Right cardiac atrium (tissue), 5 donors: ENCODE measurements at regions not wholly inside any gene's neighbourhood (a gene's known extent, or its start where the extent isn't known, plus 50 kb on each side); places are given as distances from the start of the nearest gene placed in this dataset.

ENCODE experiments used
- ATAC-seq, 2 donors: fragments of 200-7000 bp; cut with Tn5 transposase; one replicate each; pipeline versions ENCODE4 v1.8.0 to v1.9.1; 2020; ENCODE audit warnings: moderate library complexity in 2 of 2, mild to moderate bottlenecking in 1 of 2
- DNase-seq, 3 donors: peaks; one replicate each; pipeline ENCODE4 v3.0.0-alpha.2; 2020
- H3K27ac ChIP-seq: one replicate; pipeline ENCODE4 v1.5.1; 2013; ENCODE audit warnings: mild to moderate bottlenecking, low read length, control low read depth, moderate library complexity
- H3K27me3 ChIP-seq: one replicate; pipeline ENCODE4 v1.6.1; 2013; ENCODE audit not compliant: control insufficient read depth, insufficient read depth
- H3K4me1 ChIP-seq: one replicate; pipeline ENCODE4 v1.6.1; 2013; ENCODE audit warnings: low read length; ENCODE audit not compliant: control insufficient read depth, insufficient read depth
- H3K4me3 ChIP-seq: one replicate; pipeline ENCODE4 v1.5.1; 2013; ENCODE audit warnings: low read length, control low read depth
- H3K9me3 ChIP-seq: one replicate; pipeline ENCODE4 v1.6.1; 2013; ENCODE audit warnings: low read length; ENCODE audit not compliant: control insufficient read depth
- WGBS: extraction: QIAGEN DNeasy Blood & Tissue Kit; methylation state at CpG from one replicate; pipeline ENCODE4 v1.1.7; 2013; 5-methylcytosine and 5-hydroxymethylcytosine counted together
- intact Hi-C, 4 donors: fragments of 100-400 bp; cut with DNase I; formaldehyde crosslinking; loops; one replicate each; pipeline versions ENCODE4 v1.11.0 to v1.14.0; 2022 to 2023
- donor health status: healthy with polysubstance abuse.
- donor health status: DM: no; HTN: yes; CAD: no.
- donor health status: DM: no; HTN: no; CAD: no.
- donor health status: DM: no; HTN: yes; CAD: no; lungs with severe emphysema.
- donor health status: DM: yes; HTN: yes; CAD: no.

DNA sequence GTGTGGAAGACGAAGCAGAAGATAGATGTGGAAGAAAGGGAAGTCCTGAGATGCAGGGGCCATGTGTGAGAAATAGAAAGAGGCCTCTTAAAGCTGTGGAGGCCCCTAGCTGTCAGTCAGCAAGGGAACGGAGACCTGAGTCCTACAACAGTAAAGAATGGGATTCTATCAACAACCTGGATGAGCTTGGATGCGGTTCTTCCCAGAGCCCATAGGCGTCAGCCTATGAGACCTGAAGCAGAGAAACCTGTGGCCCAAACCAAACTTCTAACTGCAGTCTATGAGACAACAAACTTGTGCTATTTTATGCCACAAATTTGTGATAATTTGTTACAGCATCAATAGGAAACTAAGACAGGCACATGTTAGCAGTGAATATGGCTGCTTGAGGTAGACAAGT, 583.7 kb downstream of the ADCYAP1 start:
- WGBS: 75% methylated on average over 4 of the region's 4 CpGs
- H3K4me1 ChIP-seq: no peaks in the 10 kb centered on the region
- H3K27ac ChIP-seq: no peak overlapping the region
- no peak overlapping the region for H3K4me3 ChIP-seq
- no peak for ATAC-seq
- H3K9me3 ChIP-seq: no peaks in the 10 kb centered on the region
- intact Hi-C loops: no loop called here
- no peaks in the 10 kb centered on the region for H3K27me3 ChIP-seq
- DNase-seq: no peak

DNA sequence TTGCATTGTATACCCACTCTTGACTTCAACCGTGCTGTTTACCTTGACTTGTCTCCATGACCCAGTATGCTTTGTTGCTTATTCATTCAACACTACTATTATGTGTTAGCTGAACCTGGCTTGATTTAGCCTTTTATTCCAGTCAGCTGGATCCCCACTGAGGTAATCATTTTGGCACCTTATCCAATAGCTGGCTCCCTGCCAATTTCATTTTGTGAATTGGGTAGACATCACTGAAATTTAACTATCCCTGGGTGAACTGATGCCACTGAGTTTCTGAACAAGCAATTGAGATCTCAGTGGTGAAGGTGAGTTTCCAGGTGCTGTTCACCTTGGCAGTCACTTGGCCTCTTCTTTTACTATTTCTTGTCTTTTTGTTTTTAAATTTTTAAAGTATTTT, 584.3 kb downstream of the ADCYAP1 start:
- WGBS: 91% methylated on average over 1 of the region's 1 CpG
- no peaks in the 10 kb centered on the region for H3K27me3 ChIP-seq
- no peak for ATAC-seq
- H3K9me3 ChIP-seq: no peaks in the 10 kb centered on the region
- H3K4me3 ChIP-seq: no peak overlapping the region
- intact Hi-C loops: no loop called here
- H3K27ac ChIP-seq: no peak overlapping the region
- DNase-seq: no peak
- no peaks in the 10 kb centered on the region for H3K4me1 ChIP-seq

DNA sequence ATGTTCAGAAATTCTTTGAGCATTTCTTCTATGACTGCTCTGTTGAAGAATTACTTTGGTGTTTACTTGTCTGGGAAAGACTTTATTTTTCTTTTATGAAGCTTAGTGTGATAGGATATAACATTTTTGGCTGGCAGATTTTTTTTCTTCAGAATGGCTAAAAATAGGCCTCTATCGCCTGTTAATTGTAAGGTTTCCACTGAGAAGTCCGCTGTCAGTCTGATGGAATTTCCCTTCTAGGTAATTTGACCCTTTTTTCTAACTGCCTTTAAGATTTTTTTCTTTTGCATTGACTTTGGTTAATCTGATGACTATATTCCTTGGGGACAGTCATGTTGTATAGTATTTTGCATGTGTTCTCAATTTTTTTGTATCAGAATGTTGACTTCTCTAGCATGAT, 590.7 kb downstream of the ADCYAP1 start:
- ATAC-seq (no peak), DNase-seq (no peak)
- H3K27ac ChIP-seq: no peak overlapping the region
- no peaks in the 10 kb centered on the region for H3K27me3 ChIP-seq
- no peak overlapping the region for H3K4me3 ChIP-seq
- no peaks in the 10 kb centered on the region for H3K9me3 ChIP-seq
- intact Hi-C loops: no loop called here
- no peaks in the 10 kb centered on the region for H3K4me1 ChIP-seq
- WGBS: 90% methylated on average over 2 of the region's 2 CpGs

DNA sequence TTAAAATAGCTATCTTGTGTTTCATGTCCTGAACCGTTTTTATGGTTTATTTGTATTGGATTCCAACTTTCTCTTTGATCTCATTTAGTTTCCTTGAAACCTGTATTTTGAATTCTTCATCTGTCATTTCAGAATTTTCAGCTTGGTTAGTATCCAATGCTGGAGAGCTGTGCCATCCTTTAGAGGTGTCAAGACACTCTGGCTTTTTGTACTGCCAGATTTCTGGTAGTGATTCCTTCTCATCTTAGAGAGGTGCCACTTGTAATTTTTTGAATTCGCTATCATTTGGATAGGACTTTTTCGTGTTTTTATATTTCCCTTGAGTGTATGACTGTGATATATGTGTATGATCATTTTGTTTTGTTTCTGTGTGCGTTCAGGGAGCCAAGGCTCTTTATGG, 591.4 kb downstream of the ADCYAP1 start:
- WGBS: 72% methylated on average over 4 of the region's 4 CpGs
- Histone ChIP-seq H3K4me1 (no peaks in the 10 kb centered on the region), H3K9me3 (no peaks in the 10 kb centered on the region), H3K27me3 (no peaks in the 10 kb centered on the region), H3K27ac (no peak overlapping the region), H3K4me3 (no peak overlapping the region)
- ATAC-seq: no peak
- intact Hi-C loops: no loop called here
- DNase-seq: no peak

DNA sequence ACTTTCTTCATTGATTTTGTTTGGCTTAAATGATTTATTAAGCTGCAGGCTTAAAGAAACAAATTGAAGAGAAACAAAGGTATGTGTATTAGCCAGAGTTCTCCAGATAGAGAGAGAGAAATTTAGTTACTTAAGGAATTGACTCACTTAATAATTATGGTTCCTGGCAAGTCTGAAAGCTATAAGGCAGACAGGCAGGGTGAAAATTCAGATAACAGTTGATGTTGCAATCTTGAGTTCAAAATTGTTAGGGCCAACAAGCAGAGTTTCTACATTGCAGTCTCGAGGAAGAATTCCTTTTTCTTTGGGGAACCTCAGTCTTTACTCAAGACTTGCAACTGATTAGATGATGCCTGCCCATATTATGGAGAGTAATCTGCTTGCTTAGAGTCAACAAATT, 593.5 kb downstream of the ADCYAP1 start:
- no peak overlapping the region for H3K4me3 ChIP-seq
- H3K4me1 ChIP-seq: no peaks in the 10 kb centered on the region
- no peaks in the 10 kb centered on the region for H3K9me3 ChIP-seq
- ATAC-seq (no peak), DNase-seq (no peak)
- H3K27ac ChIP-seq: no peak overlapping the region
- WGBS: 40% methylated on average over 1 of the region's 1 CpG
- intact Hi-C loops: no loop called here
- H3K27me3 ChIP-seq: no peaks in the 10 kb centered on the region

DNA sequence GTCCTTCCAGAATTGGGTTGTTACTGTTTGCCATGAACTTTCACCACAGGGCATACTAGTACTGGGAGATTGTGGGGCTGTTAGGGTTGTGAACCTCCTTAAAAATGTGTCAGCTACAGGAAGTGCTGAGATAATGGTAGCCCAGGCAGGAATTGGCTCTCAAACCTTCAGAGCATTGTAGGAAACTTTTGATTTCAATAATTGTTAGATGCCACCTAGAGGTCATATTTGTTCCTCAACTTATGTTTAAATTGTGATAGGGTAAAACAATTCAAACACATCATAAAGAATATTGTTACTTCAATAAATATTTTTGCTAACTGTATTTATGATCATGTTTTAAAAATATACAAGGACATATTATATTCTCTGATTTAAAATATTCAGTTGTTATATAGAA, 594.6 kb downstream of the ADCYAP1 start:
- ATAC-seq (no peak), DNase-seq (no peak)
- H3K27ac ChIP-seq: no peak overlapping the region
- no peaks in the 10 kb centered on the region for H3K27me3 ChIP-seq
- no peaks in the 10 kb centered on the region for H3K4me1 ChIP-seq
- no peak overlapping the region for H3K4me3 ChIP-seq
- no peaks in the 10 kb centered on the region for H3K9me3 ChIP-seq
- intact Hi-C loops: no loop called here

DNA sequence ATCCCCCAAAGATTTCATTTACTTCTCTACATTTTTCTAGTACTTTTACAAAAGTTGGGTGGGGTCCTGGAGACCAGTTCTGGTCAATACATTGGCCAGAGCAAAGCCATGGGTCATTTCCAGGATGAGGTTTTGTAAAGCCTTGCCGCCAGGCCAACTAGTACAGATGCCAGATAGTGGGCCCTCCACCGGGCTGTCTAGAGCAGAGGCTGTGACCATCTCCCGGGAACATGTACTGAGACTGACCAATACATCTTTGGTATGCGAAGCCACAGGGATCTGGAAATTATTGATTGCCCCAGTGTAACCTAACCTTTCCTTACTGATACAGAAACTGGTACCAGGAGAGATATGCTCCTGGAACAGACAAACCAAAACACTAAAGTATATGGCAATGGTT, 599.2 kb downstream of the ADCYAP1 start:
- Histone ChIP-seq H3K27ac (no peak overlapping the region), H3K4me3 (no peak overlapping the region), H3K9me3 (no peaks in the 10 kb centered on the region), H3K4me1 (no peaks in the 10 kb centered on the region), H3K27me3 (no peaks in the 10 kb centered on the region)
- intact Hi-C loops: no loop called here
- ATAC-seq: no peak
- WGBS: 80% methylated on average over 4 of the region's 4 CpGs
- no peak for DNase-seq

DNA sequence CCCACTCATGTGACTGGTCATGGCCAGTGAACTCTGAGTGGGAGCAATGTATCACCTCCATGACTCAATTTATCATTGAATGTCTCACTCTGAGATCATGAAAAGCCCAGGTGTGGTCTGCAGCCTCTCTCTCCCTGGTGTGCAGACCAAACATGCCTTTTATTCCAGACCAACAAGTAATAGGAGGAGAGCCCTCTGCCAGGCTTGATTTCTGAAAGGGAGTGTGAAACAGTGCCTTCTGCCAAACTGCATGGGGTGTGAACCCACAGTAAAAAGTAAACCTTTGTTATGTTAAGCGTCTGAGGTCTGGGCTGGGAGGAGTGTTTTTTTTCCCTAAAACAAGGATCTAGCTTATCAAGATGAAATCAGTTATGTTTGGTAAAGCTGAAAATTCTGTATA, 601.2 kb downstream of the ADCYAP1 start:
- Histone ChIP-seq H3K27me3 (no peaks in the 10 kb centered on the region), H3K27ac (no peak overlapping the region), H3K4me1 (no peaks in the 10 kb centered on the region), H3K9me3 (no peaks in the 10 kb centered on the region), H3K4me3 (no peak overlapping the region)
- DNase-seq (no peak), ATAC-seq (no peak)
- WGBS: 44% methylated on average over 1 of the region's 1 CpG
- intact Hi-C loops: no loop called here

DNA sequence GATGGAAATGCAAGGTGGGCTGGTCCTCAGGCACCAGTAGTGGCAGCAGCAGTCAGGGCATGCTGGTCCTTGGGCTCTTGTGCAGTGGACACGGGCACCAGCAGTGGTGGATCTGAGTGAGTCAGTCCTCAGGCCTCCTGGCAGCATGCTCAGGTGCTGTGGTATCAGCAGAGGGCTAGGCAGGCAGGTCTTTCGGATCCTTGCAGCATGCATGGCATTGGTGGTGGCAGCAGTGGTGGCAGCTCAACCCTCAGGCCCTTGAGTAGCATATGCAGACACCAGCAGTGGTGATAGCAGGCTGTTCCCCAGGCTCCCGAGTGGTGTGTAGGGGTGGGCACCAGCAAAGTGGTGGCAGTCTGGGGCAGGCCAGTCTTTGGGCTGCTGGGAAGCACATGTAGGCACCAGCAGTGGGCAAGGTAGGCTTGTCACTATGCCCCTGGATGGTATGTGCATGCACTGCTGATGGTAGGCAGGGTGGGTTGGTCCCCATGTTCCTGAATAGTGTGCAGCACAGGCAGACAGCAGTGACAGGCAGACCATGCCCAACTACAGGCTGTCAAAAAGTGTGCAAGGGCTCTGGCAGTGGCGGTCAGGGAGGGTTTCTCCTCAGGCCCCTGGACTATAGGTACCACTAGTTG, 606.0 kb downstream of the ADCYAP1 start:
- Histone ChIP-seq H3K9me3 (no peaks in the 10 kb centered on the region), H3K27ac (no peak overlapping the region), H3K27me3 (no peaks in the 10 kb centered on the region), H3K4me1 (no peaks in the 10 kb centered on the region), H3K4me3 (no peak overlapping the region)
- 82% methylated on average over 4 of the region's 4 CpGs for WGBS
- intact Hi-C loops: no loop called here
- no peak for DNase-seq
- ATAC-seq: no peak

DNA sequence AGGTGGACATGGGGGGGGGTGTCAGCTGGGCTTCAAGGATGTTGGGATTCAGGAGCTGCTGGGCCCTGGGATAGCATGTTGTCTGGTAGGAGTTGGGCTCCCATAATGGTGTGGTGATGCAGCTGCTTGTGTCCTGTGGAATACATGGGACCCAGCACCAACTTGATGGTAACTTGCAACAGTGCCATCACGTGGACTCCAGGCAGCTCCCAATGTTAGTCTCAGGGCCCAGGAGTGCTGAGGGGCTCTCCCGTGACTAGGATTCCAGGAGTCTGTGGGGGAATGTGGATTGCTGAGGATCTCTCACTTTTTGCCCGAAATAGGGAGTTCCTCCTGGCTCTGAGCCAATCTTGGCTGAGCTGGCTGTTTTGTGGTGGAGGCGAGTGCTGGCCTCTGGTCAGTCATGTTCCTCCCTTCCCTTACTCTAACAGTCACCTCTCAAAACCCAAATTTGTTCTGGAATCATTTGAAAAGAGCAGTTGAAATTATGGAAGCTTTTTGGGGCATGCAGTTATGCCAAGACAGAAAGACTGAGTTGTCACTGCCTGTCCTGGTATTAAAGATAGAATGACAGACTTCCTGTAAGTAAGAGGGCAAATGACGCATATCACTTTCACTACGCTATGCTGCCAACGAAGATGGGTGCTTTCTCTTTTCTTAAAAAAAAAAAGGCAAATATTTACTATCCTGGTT, 607.1 kb downstream of the ADCYAP1 start:
- WGBS: 56% methylated on average over 7 of the region's 7 CpGs
- ATAC-seq (no peak), DNase-seq (no peak)
- no peaks in the 10 kb centered on the region for H3K4me1 ChIP-seq
- no peaks in the 10 kb centered on the region for H3K27me3 ChIP-seq
- no peak overlapping the region for H3K4me3 ChIP-seq
- H3K27ac ChIP-seq: no peak overlapping the region
- no peaks in the 10 kb centered on the region for H3K9me3 ChIP-seq
- intact Hi-C loops: no loop called here

DNA sequence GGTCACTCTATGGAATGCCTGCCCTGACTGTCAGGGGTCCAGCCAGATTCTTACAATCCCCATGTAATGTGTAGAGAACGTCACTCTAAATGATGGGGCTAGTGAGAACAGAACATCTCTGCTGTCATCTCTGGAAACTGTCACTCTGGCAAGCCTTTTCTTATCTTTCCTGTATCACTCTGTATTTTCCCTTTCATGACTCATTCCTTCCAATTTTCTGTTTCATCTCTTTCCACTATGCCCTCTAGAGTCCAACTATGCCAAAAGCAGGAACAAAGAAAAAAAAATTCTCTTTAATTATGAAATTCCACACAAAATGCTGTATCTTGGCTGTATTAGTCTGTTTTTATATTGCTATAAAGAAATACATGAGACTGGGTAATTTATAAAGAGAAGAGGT, 608.8 kb downstream of the ADCYAP1 start:
- H3K4me1 ChIP-seq: no peaks in the 10 kb centered on the region
- no peaks in the 10 kb centered on the region for H3K27me3 ChIP-seq
- no peaks in the 10 kb centered on the region for H3K9me3 ChIP-seq
- ATAC-seq (no peak), DNase-seq (no peak)
- H3K27ac ChIP-seq: no peak overlapping the region
- no peak overlapping the region for H3K4me3 ChIP-seq
- WGBS: 24% methylated on average over 1 of the region's 1 CpG
- intact Hi-C loops: no loop called here
